Cardiac septum (tissue), 1 donor: ENCODE measurements at regions not wholly inside any gene's neighbourhood (a gene's known extent, or its start where the extent isn't known, plus 50 kb on each side); places are given as distances from the start of the nearest gene placed in this dataset.

Experiments used
- DNase-seq: peaks from one replicate; pipeline ENCODE4 v3.0.0-alpha.2; 2020; ENCODE audit warnings: low spot score
- intact Hi-C: fragments of 100-400 bp; cut with DNase I; formaldehyde crosslinking; loops from one replicate; pipeline ENCODE4 v1.14.0; 2022
- donor health status: DM: no; HTN: no; CAD: no.

GRCh38 chr7:52525772-52526341 is 509.6 kb upstream of the POM121L12 start:
- intact Hi-C loops: no loop called here
- DNase-seq: no peak

- DNase-seq: no peak
- intact Hi-C loops: no loop called here
Observed at GRCh38 chr7:52518869-52519268, 516.6 kb upstream of the POM121L12 start.

- intact Hi-C loops: no loop called here
- no peak for DNase-seq
Observed at GRCh38 chr7:52512656-52513055, 522.8 kb upstream of the POM121L12 start.

GRCh38 chr7:52507546-52508255 is 527.7 kb upstream of the POM121L12 start:
- intact Hi-C loops: no loop called here
- DNase-seq: no peak

GRCh38 chr7:52506325-52506724 is 529.1 kb upstream of the POM121L12 start:
- no peak for DNase-seq
- intact Hi-C loops: no loop called here

GRCh38 chr7:52504561-52504960 is 530.9 kb upstream of the POM121L12 start:
- DNase-seq: no peak
- intact Hi-C loops: no loop called here

GRCh38 chr7:52502281-52502680 is 533.2 kb upstream of the POM121L12 start:
- intact Hi-C loops: no loop called here
- no peak for DNase-seq

GRCh38 chr7:52501696-52502095 is 533.7 kb upstream of the POM121L12 start:
- intact Hi-C loops: no loop called here
- no peak for DNase-seq

- intact Hi-C loops: no loop called here
Observed at GRCh38 chr7:52500841-52501240, 534.6 kb upstream of the POM121L12 start.

GRCh38 chr7:52498366-52498765 is 537.1 kb upstream of the POM121L12 start:
- DNase-seq: no peak
- intact Hi-C loops: no loop called here

More at GRCh38 chr7:52500841-52501240, 534.6 kb upstream of the POM121L12 start:
- no peak for DNase-seq

GRCh38 chr7:52486267-52486666 is 549.2 kb upstream of the POM121L12 start:
- intact Hi-C loops: no loop called here
- DNase-seq: no peak

- no peak for DNase-seq
- intact Hi-C loops: no loop called here
Observed at GRCh38 chr7:52482076-52482475, 553.4 kb upstream of the POM121L12 start.

GRCh38 chr7:52481571-52481970 is 553.9 kb upstream of the POM121L12 start:
- DNase-seq: no peak
- intact Hi-C loops: no loop called here

GRCh38 chr7:52479990-52480389 is 555.4 kb upstream of the POM121L12 start:
- intact Hi-C loops: no loop called here
- no peak for DNase-seq

- intact Hi-C loops: no loop called here
- no peak for DNase-seq
Observed at GRCh38 chr7:52475001-52475582, 560.3 kb upstream of the POM121L12 start.

GRCh38 chr7:52473756-52474155 is 561.7 kb upstream of the POM121L12 start:
- intact Hi-C loops: no loop called here
- DNase-seq: no peak

GRCh38 chr7:52472006-52472620 is 563.3 kb upstream of the POM121L12 start:
- no peak for DNase-seq
- intact Hi-C loops: no loop called here

- intact Hi-C loops: no loop called here
- DNase-seq: no peak
Observed at GRCh38 chr7:52465216-52465615, 570.2 kb upstream of the POM121L12 start.

GRCh38 chr7:52463341-52463740 is 572.1 kb upstream of the POM121L12 start:
- DNase-seq: no peak
- intact Hi-C loops: no loop called here

- no peak for DNase-seq
- intact Hi-C loops: no loop called here
Observed at GRCh38 chr7:52462474-52462873, 573.0 kb upstream of the POM121L12 start.

GRCh38 chr7:52455571-52455970 is 579.9 kb upstream of the POM121L12 start:
- intact Hi-C loops: no loop called here
- no peak for DNase-seq
